KMS-11 (cell line): ENCODE measurements at regions not wholly inside any gene's neighbourhood (a gene's known extent, or its start where the extent isn't known, plus 50 kb on each side); places are given as distances from the start of the nearest gene placed in this dataset.

Experiments
- H2AFZ ChIP-seq: fragments of 200-600 bp; sonication (generic); 2 replicates; pipeline ENCODE4 v1.6.1; 2016; ENCODE audit warnings: antibody characterized with exemption, mixed run types, low read depth
- H3K27ac ChIP-seq: fragments of 200-600 bp; sonication (generic); 2 replicates; pipeline ENCODE4 v1.6.1; 2016; ENCODE audit warnings: mild to moderate bottlenecking, mixed run types
- H3K27me3 ChIP-seq: fragments of 200-600 bp; sonication (generic); 2 replicates; pipeline ENCODE4 v1.6.1; 2017; ENCODE audit warnings: mild to moderate bottlenecking, low read depth, mixed run types, moderate library complexity; ENCODE audit not compliant: insufficient read depth
- H3K36me3 ChIP-seq: fragments of 200-600 bp; sonication (generic); 2 replicates; pipeline ENCODE4 v1.6.1; 2017; ENCODE audit warnings: mild to moderate bottlenecking, mixed run types; ENCODE audit not compliant: insufficient read depth
- H3K4me1 ChIP-seq: fragments of 200-600 bp; sonication (generic); 2 replicates; pipeline ENCODE4 v1.6.1; 2016; ENCODE audit warnings: mild to moderate bottlenecking, low read depth, mixed run types; ENCODE audit not compliant: poor library complexity, severe bottlenecking
- H3K4me2 ChIP-seq: fragments of 200-600 bp; sonication (generic); 2 replicates; pipeline ENCODE4 v1.7.0; 2016; ENCODE audit warnings: mild to moderate bottlenecking, mixed run types
- H3K4me3 ChIP-seq: fragments of 200-600 bp; sonication (generic); IDR thresholded peaks from 2 replicates; pipeline ENCODE4 v1.6.1; 2017; ENCODE audit warnings: low read depth, low read length, mixed read lengths; ENCODE audit not compliant: insufficient read depth
- H3K79me2 ChIP-seq: fragments of 200-600 bp; sonication (generic); 2 replicates; pipeline ENCODE4 v1.6.1; 2016; ENCODE audit warnings: low read depth, mixed run types; ENCODE audit not compliant: insufficient read depth
- H3K9ac ChIP-seq: fragments of 200-600 bp; sonication (generic); 2 replicates; pipeline ENCODE4 v1.6.1; 2016; ENCODE audit warnings: mild to moderate bottlenecking, mixed run types
- H4K20me1 ChIP-seq: fragments of 200-600 bp; sonication (generic); 2 replicates; pipeline ENCODE4 v1.6.1; 2016; ENCODE audit warnings: mild to moderate bottlenecking, mixed run types; ENCODE audit not compliant: insufficient read depth
- CTCF ChIP-seq: fragments of 200-600 bp; sonication (generic); conservative IDR thresholded peaks from 2 replicates; pipeline ENCODE4 v1.6.1; 2017; ENCODE audit warnings: low read depth, mild to moderate bottlenecking, antibody characterized with exemption, low read length, moderate library complexity, mixed read lengths

DNA sequence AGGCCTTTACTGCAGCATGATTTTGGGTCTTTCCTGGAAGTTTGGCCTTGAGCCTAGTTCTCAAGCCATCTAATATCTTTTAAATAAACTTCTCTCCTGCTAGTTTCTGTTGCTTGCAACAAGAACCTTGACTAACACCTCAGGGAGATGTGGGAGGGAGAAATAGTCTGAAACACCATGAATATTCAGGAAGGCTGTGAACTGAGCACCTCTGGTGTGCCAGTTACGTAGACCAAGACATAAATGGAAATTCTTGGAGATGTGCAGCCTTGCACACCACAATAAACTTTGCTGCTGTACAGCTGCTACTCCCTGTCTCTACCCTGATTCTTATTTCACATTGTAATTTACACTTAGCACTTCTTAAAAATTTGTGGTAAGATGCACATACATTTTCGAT is 86.9 kb upstream of the SPATA13 start:
- Histone ChIP-seq H3K9ac (no peak overlapping the region), H3K79me2 (no peaks in the 10 kb centered on the region), H3K36me3 (no peaks in the 10 kb centered on the region), H3K4me3 (no peak overlapping the region), H3K4me2 (no peak overlapping the region), H4K20me1 (no peaks in the 10 kb centered on the region), H2AFZ (no peak overlapping the region), H3K27ac (no peak overlapping the region), H3K27me3 (no peaks in the 10 kb centered on the region), H3K4me1 (no peaks in the 10 kb centered on the region)
- no peak for TF ChIP-seq CTCF

DNA sequence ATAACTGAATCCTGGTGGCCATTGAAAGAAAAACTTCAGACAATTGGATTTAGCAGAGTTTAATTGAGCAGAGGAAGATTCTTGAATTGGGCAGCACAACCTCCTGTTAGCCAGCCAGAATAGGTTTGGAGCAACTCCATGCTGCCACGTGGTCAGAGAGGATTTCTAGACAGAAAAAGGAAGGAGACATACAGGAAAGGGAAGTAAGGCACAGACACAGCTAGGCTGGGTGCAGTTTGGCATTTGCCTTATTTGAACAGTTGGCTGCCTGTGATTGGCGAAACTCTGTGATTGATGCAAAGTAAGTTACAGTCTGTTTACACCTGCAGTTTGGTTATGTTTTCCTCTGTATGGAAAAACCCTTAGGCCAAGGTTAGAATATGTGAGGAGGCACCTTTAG is 85.8 kb upstream of the SPATA13 start:
- Histone ChIP-seq H3K79me2 (no peaks in the 10 kb centered on the region), H3K4me2 (no peak overlapping the region), H3K9ac (no peak overlapping the region), H3K27ac (no peak overlapping the region), H4K20me1 (no peaks in the 10 kb centered on the region), H3K36me3 (no peaks in the 10 kb centered on the region), H3K4me1 (no peaks in the 10 kb centered on the region), H2AFZ (no peak overlapping the region), H3K4me3 (no peak overlapping the region), H3K27me3 (no peaks in the 10 kb centered on the region)
- TF ChIP-seq CTCF, result no peak

DNA sequence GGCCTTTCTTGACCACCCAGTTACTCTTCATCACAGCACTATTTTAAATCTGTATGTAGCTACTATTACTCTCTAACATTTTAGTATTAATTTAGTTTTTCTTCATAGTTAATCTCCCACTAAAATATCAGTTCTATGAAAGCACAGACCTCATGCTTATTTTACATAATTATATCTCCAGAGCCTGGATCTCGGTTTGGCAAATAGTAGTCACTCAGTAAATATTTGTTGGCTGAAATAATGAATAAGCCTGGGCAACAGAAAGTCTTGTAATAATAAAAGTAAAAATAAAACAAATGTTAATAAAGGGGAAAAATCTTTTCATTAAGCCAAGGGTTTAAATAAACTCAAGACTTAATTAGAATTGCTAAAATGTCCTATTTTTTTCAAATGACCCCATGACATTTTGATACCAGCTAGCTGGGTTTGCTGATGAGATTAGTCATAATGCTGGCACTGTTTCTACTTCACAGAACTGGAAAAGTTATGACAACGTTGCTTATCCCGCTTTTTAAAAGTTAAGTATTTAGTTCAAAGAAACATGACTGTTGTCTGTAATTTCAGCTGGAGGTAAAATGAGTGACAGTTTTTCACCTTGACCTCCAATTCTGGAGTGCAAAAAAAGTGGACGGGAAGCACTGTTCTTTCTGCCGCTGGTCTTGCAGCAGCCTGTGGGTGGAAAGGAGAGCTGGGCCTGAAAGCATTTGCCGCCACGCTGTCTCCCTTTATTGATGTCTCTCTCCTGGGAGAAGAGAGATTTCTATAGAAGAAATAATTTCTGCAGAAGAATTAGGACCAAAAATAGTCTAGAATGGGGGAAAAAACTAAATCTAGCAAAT is 85.2 kb upstream of the SPATA13 start:
- Histone ChIP-seq H3K4me2 (no peak overlapping the region), H3K79me2 (no peaks in the 10 kb centered on the region), H3K4me1 (no peaks in the 10 kb centered on the region), H3K27ac (no peak overlapping the region), H2AFZ (no peak overlapping the region), H3K36me3 (no peaks in the 10 kb centered on the region), H4K20me1 (no peaks in the 10 kb centered on the region), H3K27me3 (no peaks in the 10 kb centered on the region), H3K9ac (no peak overlapping the region), H3K4me3 (no peak overlapping the region)
- no peak for TF ChIP-seq CTCF

GRCh38 chr13:24076109-24076508 is 84.4 kb upstream of the SPATA13 start:
- H3K9ac ChIP-seq, result no peak overlapping the region
- H3K36me3 ChIP-seq, result no peaks in the 10 kb centered on the region
- H3K4me3 ChIP-seq, result no peak overlapping the region
- H3K79me2 ChIP-seq, result no peaks in the 10 kb centered on the region
- H2AFZ ChIP-seq, result no peak overlapping the region
- TF ChIP-seq CTCF, result no peak
- no peak overlapping the region for H3K4me2 ChIP-seq
- no peaks in the 10 kb centered on the region for H4K20me1 ChIP-seq
- H3K27ac ChIP-seq, result no peak overlapping the region
- H3K27me3 ChIP-seq, result no peaks in the 10 kb centered on the region
- H3K4me1 ChIP-seq, result no peaks in the 10 kb centered on the region
